Stimulated activated CD4-positive, alpha-beta T cell treated with anti-CD3 and anti-CD28 coated beads, Interleukin-1b, Interleukin-23, amount 100 ng/mL, for 48 hours (primary cell): ENCODE measurements at regions not wholly inside any gene's neighbourhood (a gene's known extent, or its start where the extent isn't known, plus 50 kb on each side); places are given as distances from the start of the nearest gene placed in this dataset.
"Not testable (repeated sequence)": the region's sequence is repeated elsewhere in the genome, so short reads cannot be mapped to it uniquely, and the experiment has no call there.

Source experiments
- DNase-seq: peaks from one replicate; pipeline ENCODE4 v3.0.0-alpha.2; 2020

DNA sequence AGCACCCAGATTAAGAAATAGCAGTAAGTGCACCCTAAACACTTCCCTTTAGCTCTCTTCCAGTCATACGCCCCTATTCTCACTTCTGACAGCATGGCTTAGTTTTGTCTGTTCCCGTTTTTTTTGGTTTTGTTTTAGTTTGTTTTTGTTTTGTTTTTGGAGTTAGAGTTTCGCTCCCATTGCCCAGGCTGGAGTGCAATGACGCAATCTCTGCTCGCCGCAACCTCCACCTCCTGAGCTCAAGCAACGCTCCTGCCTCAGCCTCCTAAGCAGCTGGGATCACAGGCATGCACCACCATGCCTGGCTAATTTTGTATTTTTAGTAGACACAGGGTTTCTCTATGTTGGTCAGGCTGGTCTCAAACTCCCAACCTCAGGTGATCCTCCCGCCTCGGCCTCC lies 2067.7 kb downstream of the SUCLG1 start:
- no peak for DNase-seq

DNA sequence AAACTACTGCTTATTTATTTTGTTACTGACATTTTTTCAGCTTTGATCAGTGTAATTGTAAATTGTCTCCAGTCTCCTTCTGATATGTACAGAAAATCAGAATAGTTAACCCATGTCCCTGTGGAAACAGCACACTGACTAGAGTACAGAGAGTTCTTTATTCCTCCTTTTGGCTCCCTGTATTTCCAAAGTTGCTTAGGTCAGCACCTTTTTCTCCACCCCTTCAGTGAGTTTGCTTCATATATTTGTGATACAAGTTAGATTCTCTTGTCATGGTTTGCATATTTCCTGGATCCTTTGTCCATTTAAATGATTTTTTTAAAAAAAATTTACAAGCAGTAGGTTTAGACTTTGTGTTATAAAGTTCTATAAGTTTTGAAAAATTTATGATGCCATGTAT lies 2051.1 kb upstream of the LRRTM1 start:
- DNase-seq: no peak

DNA sequence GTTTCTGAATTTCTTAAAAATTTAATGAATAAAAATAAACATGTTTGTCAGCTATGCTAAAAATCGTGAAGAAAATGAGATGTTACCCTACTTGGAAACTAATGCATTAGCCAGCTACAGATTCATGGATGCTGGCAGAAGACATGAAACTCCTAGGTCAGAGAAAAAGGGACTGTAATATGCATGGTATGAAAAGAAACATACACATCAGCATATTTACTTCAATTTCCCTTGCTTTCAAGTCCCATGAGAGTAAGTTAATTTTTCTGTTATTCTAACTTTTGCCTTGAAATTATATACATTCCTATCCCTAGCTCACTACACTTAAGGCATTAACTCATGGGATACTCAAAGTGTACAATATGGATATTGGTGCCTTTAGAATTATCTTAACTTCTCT lies 2041.4 kb upstream of the LRRTM1 start:
- no peak for DNase-seq

DNA sequence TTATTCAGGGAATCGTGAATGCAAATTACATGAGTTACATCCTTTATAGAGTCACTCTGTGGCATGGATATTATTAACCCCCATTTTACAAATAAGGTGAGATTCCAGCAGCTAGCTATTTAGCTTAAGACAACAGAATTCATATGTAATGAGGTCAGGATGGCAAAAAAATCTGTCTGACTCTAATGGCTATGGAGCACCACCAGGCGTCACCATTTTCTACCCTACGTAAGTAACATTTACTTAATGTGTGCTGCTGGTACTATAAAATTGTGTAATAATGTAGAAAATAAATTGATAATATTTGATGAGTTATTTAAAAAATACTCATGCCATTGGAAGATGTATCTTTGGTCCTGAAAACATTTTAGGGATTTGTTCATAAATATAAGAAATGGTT lies 2040.1 kb upstream of the LRRTM1 start:
- DNase-seq: no peak

DNA sequence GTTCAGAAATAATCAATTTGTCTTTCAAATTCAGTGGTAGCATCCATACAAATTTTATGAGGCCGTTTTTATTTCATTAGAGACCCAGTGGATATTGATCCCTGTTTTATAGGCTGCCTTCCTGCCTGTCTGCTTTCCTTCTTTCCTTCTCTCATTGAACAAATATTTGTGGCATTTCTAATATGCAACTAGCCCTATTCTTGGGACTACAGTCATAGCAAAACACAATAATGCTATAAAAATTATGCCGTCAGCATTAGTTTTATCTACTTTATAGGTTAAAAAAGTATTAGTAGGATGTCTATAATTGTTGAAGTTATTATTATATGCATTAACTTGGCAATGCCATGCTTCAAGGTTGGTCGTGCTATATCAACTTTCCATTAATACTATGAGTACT lies 2037.8 kb upstream of the LRRTM1 start:
- no peak for DNase-seq

DNA sequence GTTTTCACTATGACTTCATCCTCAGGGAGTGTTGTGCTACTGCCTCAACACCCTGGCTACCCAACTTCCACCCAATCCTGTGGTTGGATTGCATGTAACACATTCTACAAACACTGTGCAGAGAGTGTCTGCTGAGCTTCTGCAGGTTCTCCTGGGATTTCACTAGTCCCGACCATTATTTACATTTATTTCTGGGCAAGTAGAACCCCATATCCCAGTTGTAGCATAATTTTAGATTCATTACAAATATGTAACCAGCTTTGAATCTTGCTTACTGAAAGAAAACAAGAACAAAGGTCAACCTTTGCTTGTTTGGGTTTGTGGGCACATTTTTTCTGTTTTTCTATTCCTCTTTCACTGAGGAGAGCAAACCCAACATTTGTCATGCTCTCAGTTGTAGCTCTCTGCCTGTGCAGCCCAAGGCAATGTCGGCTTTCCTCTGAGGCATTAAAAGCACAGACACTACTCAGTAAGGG lies 2036.1 kb upstream of the LRRTM1 start:
- no peak for DNase-seq

DNA sequence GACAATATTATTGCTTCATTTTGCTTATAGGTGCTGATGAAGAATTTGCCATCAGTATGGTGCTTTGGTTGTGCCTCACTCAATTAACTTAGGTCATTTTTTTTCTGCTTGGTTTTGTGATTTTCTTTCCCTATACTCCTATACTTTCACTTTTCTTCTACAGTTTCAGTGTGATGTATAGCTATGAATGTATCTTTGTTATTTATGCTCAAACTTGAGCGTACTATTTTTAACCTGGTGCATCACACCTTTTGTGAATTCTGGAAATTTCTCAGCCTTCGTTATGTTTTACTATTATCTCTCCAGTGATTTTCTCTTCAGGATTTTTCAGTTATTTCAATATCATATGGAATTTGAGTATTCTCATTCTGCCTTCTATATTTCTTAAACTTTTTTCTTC lies 2035.3 kb upstream of the LRRTM1 start:
- DNase-seq: no peak

DNA sequence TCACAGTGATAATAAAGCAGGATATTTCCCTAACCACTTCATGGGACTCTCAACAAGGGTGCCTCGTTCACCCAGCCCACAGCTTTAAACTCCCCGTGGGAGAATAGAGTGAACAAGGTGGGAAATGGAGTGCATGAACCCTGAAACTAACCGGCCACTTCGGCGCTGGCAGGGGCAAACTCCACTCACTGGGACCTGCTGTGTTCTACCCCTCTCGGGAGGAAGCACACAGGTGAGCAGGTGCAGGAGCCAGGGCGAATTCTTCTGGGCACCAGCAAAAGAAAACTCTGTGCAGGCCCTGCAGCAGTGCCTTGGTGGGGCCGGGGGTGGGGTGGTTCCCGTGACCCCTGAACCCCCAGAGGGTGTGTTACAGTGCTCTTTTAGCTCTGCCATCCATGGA lies 2029.1 kb upstream of the LRRTM1 start:
- DNase-seq: no peak

DNA sequence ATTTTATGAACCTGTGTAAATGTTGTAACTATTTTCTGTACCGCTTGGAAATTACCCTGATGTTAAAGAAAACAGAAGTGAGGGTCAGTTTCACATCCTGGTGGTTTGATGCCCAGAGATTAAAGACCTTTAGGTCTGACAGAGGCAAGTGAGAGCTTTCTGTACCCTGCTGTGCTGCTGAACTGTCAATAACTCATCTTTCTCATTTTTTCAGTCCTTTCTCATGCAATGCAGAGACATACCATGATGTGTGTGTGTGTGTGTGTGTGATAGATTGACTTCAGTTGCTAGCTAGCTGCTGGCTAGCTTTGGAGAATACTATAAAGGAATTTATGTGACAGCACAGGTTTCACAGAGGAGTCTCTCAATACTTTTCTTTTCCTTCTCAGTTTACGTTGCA lies 2025.6 kb upstream of the LRRTM1 start:
- no peak for DNase-seq

DNA sequence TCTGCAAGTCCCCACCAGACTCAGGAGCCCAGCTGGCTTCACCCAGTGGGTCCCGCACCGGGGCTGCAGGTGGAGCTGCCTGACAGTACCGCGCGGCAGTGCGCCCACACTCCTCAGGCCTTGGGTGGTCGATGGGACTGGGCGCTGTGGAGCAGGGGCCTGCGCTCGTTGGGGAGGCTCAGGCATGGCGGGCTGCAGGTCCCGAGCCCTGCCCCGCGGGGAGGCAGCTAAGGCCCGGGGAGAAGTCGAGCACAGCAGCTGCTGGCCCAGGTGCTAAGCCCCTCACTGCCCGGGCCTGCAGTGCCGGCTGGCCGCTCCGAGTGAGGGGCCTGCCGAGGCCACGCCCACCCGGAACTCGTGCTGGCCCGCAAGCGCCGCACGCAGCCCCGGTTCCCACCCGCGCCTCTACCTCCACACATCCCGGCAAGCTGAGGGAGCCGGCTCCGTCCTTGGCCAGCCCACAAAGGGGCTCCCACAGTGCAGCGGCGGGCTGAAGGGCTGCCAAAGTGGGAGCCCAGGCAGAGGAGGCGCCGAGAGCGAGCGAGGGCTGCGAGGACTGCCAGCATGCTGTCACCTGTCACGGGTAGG lies 2021.7 kb upstream of the LRRTM1 start:
- DNase-seq: not testable (repeated sequence)

DNA sequence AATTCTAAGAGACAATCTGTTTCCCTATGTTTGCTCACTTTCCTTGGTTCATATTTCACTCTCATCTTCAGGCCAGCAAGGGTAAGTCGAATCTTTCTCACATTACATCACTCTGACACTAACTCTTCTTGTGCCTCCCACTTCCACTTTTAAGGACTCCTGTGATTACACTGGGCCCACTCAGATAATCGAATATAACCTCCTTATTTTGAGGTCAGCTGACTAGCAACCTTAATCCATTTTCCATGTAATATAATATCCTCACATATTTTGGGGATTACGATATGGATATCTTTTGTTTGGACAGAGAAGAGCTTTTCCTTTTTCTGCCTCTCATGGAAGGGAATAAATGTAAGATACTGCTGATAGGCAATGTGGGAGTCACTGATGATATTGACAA lies 2015.7 kb upstream of the LRRTM1 start:
- DNase-seq: no peak

DNA sequence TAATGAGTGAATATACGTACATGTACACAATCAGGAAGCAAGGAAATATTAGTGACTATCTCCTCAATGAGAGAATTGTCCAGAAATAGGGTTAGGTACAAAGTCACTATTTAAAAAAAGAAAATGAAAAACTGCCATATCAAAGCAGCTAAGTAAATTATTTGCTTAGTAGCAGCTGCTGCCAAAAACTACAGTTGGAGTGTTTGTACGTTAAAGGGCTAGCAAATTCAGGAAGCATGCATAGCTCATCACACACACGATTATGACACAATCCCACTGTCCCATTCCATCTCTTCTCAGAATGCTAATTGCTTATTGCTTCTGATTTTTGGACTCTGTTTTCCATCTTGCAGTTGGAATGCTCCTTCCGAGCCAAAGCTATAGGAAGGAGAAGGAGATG lies 2012.5 kb upstream of the LRRTM1 start:
- DNase-seq: no peak

DNA sequence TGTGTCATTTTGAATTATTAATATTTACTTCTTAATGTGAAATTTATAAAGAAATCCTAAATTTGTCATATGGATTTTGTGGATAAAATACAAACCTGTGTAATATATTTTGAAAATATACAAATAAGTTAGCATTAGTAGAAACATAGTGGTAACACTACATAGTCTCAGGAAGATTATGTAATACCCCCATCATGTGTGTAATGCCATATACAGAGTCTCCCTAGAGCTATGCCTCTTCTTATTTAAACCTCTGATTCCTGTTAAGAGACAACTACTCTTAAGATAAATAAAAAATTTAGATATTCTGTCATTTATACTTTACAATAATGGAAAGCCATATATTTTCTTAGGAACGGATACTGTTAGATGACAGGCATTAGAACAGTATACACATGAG lies 2012.0 kb upstream of the LRRTM1 start:
- no peak for DNase-seq

DNA sequence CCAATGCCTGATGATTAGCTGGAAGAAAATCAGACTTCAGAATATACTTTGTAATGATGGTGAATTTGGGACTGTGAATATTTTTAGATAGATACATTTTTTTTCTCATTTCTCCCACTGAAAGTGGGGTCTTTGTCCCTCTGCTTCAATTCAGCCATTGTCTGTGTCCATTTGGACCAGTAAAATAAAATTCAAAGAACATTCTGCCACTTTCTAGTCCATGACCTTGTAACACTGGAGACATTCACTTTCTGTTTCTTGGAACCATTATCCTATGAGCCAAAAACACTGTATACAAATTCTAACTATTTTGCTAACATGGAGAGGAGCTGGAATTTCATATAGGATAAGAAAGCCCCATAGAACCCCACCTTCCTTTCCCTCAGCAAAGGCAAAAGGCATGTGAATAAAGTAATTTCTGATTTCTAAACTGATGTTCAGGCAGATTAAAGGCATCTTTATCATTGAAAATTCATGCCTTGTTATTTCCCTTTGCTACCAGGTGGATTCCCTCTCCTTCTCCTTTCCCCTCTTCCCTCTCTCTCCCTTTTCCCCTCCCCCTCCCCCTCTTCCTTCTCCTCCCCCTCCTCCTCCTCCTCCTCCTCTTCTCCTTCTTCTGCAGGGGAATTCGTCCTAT lies 2010.4 kb upstream of the LRRTM1 start:
- DNase-seq: no peak

DNA sequence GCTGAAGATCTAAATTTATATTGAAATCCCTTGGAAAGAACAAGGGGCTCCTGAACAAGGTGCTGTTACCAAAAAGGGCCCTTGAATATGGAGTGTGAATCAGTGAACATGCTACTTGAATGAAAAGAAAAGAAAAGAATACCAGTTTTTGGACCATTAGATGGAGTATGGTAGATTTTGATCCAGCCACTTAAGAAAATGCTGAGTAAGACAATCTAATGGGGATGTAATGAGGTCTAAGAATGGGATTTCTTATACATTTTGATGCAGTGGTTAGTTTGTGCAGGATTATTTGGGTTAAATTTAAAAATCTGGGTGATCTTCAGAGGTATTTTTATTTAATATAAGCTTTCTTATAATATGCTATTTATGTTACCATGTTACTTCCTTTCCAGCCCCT lies 2003.0 kb upstream of the LRRTM1 start:
- DNase-seq: no peak

DNA sequence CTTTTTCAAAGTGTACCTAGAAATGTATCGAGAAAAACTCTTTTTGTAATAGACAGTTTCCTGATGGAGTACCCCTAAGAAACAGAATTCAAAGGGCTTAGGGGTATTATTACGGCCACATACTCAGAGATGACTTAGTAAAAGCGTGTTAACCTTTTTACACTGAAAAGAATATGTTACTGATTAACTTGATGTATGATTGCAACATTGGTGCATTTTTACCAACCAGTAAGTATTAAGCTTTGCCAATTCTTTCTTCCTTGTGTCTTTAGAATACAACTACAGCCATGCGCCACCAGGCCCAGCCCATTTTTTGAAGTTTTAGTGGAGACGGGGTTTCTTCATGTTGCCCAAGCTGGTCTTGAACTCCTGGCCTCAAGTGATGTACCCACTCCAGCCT lies 1997.0 kb upstream of the LRRTM1 start:
- DNase-seq: no peak

DNA sequence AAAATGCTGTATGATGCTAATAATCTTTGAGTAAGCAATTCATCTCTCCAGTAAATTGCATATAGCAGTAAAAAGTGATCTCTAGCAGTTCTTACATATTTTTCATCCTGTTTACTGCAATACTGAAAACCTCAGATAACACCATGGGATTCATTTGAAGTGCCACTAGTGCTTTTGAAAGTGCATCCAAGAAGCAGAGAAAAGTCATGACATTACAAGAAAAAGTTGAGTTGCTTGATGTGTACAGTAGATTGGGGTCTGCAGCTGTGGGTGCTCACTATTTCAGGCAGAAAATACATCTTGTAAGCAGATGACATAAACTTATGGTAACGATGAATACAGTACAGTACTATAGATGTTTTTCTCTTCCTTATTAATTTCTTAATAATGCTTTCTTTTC lies 1984.9 kb upstream of the LRRTM1 start:
- DNase-seq: no peak

DNA sequence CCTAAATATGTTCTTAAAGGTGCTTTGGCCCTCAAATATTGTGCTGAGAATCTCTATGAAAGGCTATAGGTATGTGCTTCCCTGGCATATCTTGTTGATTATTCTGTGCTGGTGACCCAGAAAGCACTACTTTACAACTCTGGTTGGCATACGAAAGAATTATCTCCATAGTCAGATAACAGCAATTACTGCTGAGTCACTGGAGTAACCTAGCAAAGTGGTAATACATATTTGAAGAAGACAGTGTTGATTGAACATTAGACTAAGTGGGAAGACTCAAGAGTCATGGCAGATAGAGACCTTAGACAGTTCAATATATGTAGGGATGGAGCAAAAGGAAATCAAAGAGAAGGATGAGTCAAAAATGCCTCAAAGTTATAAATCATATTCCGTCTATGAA lies 1978.5 kb upstream of the LRRTM1 start:
- DNase-seq: no peak

DNA sequence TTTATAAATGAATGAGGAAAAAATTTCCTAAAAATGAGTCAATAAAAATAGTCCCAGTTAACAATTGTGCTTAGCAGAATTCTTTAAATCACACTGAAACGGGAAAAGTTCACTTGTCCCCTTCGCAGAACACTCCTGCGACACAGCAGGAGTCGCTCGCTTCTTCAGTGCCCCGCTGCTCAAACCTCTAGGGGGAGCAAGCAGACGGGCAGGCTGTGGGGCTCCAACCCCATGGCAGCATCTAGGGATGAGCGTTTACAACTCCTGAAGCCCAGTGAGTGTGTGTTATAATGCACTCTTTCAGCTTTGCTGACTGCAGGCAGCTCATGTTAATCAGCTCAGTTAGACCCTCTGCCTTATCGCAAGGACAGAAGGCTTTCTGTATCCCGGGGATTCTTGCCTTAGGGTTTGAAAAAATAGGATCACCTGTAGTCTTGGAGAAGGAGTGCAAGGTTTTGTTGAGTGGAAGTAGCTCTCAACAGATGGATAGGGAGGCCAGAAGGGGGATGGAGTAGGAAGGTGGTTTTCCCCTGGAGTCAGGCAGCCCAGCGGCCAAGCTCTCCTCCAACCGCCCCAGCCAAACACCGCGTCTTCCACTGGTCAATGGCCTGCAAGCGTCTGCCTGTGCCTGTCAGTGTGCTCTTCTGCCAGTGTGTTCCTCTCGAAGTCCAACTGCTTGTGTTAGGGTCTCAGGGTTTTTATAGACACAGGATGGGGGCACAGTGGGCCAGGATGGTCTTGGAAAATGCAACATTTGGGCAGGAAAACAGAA lies 1977.7 kb upstream of the LRRTM1 start:
- no peak for DNase-seq

DNA sequence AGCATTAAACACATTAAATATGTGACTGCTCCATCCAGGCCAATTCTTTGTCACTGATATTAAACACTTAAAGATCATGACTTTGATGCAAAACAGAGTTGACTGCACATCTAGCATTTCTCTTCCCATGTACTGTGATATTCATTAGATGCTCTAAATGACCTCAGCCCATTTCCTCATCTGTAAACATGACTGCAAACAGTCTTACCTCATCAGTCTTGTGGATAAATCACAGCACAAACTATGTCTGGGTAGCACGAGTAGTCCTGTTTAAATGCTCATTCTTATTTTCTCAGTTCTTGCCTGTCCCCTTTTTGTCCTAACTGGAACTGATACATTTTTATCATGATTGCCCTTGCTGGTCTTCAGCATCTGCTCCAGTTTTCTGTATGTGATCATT lies 1974.8 kb upstream of the LRRTM1 start:
- DNase-seq: no peak

DNA sequence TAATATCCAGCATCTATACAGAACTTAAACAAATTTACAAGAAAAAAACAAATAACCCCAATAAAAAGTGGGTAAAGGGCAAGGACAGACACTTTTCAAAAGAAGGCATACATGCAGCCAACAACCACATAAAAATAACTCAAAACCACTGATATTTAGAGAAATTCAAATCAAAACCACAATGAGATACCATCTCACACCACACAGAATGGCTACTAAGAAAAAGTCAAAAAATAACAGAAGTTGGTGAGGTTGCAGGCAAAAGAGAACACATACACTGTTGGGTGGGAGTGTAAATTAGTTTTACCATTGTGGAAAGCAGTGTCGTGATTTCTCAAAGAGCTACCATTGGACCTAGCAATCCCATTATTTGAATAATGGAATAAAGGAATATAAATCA lies 1973.9 kb upstream of the LRRTM1 start:
- no peak for DNase-seq

DNA sequence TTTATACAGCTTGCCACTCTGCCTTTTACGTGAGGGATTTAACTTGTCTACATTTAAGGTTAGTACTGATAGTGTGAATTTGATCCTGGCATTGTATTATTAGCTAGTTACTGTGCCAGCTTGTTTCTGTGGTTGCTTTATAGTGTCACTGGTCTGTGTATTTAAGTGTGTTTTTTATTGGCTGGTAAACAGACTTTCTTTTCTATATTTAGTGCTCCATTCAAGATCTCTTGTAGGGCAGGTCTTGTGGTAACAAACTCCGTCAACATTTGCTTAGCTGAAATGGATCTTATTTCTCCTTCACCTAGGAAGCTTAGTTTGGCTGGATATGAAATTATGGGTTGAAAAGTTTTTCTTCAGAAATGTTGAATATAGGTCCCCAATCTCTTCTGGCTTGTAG lies 1971.0 kb upstream of the LRRTM1 start:
- DNase-seq: no peak

DNA sequence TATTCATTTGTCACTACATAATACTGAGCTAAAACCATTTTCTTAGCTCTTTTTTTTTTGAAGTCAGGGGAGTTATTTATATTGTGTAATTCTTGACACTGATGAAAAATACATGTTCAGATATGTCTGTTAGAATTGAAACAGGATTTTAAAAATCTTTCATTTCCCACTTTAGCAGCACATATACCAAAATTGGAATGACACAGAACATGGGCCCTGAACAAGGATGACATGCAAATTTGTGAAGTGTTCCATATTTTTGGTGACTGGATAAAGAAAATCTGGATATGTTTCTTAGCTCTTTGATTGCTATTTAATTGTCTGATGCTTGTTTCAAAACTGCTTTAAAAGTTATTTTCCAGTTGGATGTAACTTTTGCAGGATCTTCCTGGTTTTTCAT lies 1963.9 kb upstream of the LRRTM1 start:
- no peak for DNase-seq

DNA sequence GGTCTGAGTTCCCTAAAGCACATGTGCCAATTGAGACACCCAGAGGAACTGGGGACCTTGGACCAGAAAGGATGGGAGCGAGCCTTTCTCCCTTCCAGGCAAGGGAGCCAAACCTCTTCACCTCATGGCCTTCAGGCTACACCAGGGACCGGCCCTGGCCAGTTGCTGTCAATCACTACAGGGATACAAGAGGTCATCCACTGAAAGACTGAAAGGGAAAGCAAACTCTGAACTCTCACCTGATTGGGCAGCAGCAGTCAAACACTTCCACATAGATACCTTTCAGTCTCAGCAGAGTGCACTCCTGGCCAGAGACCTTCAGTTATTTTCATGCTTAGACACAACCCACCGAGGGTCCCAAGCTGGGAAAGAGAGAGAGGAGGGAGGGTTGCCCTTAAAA lies 1956.0 kb upstream of the LRRTM1 start:
- no peak for DNase-seq

DNA sequence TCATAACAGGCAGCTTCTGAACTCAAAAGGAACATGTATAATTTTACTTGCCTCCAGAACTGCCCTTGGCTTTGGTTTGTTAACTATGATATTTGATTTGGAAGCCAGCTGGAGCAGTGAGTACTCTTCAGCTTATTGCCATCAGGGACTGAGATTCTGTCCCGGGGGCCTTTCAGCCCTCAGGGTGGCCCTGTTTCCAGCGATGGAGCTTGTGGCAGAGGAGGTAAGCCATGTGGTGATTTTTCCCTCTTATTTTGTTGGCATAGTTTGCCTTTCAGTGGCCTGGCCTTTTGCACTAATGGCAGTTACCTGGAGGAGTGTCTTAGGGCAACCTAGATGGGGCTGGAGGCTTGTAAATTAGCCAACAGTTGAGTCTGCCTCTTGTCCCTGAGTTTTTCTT lies 1955.0 kb upstream of the LRRTM1 start:
- no peak for DNase-seq
